Ovary (tissue), 7 donors: ENCODE measurements at regions not wholly inside any gene's neighbourhood (a gene's known extent, or its start where the extent isn't known, plus 50 kb on each side); places are given as distances from the start of the nearest gene placed in this dataset.

Experiments used
- DNase-seq, 5 donors: peaks; one replicate each; pipeline ENCODE4 v3.0.0-alpha.2; 2019 to 2020
- H3K27ac ChIP-seq, 2 donors: fragments of 200-600 bp; one replicate each; pipeline versions ENCODE4 v1.5.1 to v1.8.0; 2019 to 2022
- H3K27me3 ChIP-seq: fragments of 200-600 bp; one replicate; pipeline ENCODE4 v1.8.0; 2022
- H3K36me3 ChIP-seq: fragments of 200-600 bp; sonication (generic); one replicate; pipeline ENCODE4 v1.5.1; 2019
- H3K4me1 ChIP-seq: one replicate; pipeline ENCODE4 v1.8.1; 2013; ENCODE audit warnings: mild to moderate bottlenecking, moderate library complexity; ENCODE audit not compliant: insufficient read depth
- H3K4me3 ChIP-seq: fragments of 200-600 bp; sonication (generic); one replicate; pipeline ENCODE4 v1.5.1; 2017
- H3K9me3 ChIP-seq, 2 donors: fragments of 200-600 bp in 1 of 2; sonication (generic) in 1 of 2; one replicate each; pipeline versions ENCODE4 v1.5.1 to v1.8.1; 2013 to 2019; ENCODE audit warnings: mild to moderate bottlenecking in 1 of 2, moderate library complexity in 1 of 2
- EP300 ChIP-seq: sonication (generic); formaldehyde crosslinking; IDR thresholded peaks from one replicate; pipeline ENCODE4 v1.6.1; 2017; ENCODE audit warnings: antibody characterized with exemption
- POLR2A ChIP-seq: fragments of 450-650 bp; IDR thresholded peaks from one replicate; pipeline ENCODE4 v1.6.1; 2017; ENCODE audit warnings: antibody characterized with exemption, mild to moderate bottlenecking, moderate library complexity
- WGBS, 3 donors: extraction: QIAGEN DNeasy Blood & Tissue Kit in 1 of 3; methylation state at CpG; one replicate each; pipeline versions ENCODE4 v1.1.5 to v1.1.7; 2013 to 2017; 5-methylcytosine and 5-hydroxymethylcytosine counted together
- intact Hi-C, 4 donors: fragments of 100-400 bp; cut with DNase I; formaldehyde crosslinking; loops; one replicate each; pipeline versions ENCODE4 v1.11.0 to v1.15.1; 2022 to 2023
- TF ChIP-seq, protein P1 (sequence below), 3 donors: fragments of 450-650 bp in 2 of 3; fragments of 200-600 bp in 1 of 3; IDR thresholded peaks; one replicate each; pipeline versions ENCODE4 v1.5.1 to v1.8.0; 2016 to 2022; ENCODE audit warnings: antibody characterized with exemption in 3 of 3, mild to moderate bottlenecking in 1 of 3
- donor health status: DM: no; HTN: no; CAD: no; lungs with moderate emphysema.
- donor health status: DM: no; HTN: no; CAD: no.
- donor health status: Bipolar disorder and iron deficiency.
- donor health status: DM: no; HTN: no; CAD: no.
- donor health status: DM: yes; HTN: yes; CAD: no.

DNA sequence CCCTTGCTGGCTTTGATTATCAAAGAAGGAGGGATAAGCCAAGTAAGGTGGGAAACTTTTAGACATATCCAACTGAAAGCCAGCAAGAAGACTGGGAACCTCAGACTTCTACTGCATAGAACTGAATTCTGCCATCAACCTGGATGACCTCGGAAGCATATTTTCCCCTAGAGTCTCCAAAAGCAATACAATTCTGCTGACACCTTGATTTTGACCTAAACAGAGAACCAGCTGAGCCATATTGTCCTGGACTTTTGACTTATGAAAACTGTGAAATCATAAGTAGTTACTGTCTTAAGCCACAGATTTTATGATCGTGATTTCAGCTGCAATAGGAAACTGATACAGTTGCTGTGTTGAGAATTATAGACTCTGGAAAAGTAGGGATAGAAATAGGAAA is 227.6 kb downstream of the PCDH20 start:
- Histone ChIP-seq H3K27me3 (no peaks in the 10 kb centered on the region), H3K4me3 (no peak overlapping the region), H3K4me1 (no peaks in the 10 kb centered on the region), H3K27ac (no peak overlapping the region), H3K9me3 (no peaks in the 10 kb centered on the region), H3K36me3 (no peaks in the 10 kb centered on the region)
- intact Hi-C loops, result no loop called here
- TF ChIP-seq EP300, result no peak
- TF ChIP-seq POLR2A, result no peak
- TF ChIP-seq, protein P1, sequence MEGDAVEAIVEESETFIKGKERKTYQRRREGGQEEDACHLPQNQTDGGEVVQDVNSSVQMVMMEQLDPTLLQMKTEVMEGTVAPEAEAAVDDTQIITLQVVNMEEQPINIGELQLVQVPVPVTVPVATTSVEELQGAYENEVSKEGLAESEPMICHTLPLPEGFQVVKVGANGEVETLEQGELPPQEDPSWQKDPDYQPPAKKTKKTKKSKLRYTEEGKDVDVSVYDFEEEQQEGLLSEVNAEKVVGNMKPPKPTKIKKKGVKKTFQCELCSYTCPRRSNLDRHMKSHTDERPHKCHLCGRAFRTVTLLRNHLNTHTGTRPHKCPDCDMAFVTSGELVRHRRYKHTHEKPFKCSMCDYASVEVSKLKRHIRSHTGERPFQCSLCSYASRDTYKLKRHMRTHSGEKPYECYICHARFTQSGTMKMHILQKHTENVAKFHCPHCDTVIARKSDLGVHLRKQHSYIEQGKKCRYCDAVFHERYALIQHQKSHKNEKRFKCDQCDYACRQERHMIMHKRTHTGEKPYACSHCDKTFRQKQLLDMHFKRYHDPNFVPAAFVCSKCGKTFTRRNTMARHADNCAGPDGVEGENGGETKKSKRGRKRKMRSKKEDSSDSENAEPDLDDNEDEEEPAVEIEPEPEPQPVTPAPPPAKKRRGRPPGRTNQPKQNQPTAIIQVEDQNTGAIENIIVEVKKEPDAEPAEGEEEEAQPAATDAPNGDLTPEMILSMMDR (IDR thresholded peaks at IDR 0.05), result no peak
- 79 to 91% (median 86%) methylated on average over 2 of the region's 2 CpGs for WGBS, 3 donors
- DNase-seq, result no peak

DNA sequence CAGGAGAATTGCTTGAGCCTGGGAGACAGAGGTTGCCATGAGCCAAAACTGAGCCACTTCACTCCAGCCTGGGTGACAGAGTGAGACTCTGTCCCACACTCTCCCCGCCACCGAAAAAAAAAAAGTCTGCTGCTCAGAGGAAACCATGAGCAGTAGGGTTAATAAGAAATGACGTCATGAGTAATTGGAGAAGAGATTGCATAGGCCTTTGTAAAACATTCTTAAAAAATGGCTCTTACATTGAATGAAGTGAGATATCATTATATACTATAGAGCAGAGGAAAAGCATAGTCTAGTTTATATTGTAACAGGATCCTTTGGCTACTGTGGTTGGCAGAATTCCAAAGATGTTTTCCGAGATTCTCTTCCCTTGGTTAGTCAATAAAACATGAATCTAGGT is 228.2 kb downstream of the PCDH20 start:
- no peak for DNase-seq
- Histone ChIP-seq H3K36me3 (no peaks in the 10 kb centered on the region), H3K27ac (no peak overlapping the region), H3K27me3 (no peaks in the 10 kb centered on the region), H3K4me1 (no peaks in the 10 kb centered on the region), H3K9me3 (no peaks in the 10 kb centered on the region), H3K4me3 (no peak overlapping the region)
- intact Hi-C loops, result no loop called here
- TF ChIP-seq, protein P1 (IDR thresholded peaks at IDR 0.05), result no peak
- no peak for TF ChIP-seq EP300
- TF ChIP-seq POLR2A, result no peak
- whole genome bisulfite sequencing, 3 donors, result 72 to 75% (median 74%) methylated on average over 4 of the region's 4 CpGs

DNA sequence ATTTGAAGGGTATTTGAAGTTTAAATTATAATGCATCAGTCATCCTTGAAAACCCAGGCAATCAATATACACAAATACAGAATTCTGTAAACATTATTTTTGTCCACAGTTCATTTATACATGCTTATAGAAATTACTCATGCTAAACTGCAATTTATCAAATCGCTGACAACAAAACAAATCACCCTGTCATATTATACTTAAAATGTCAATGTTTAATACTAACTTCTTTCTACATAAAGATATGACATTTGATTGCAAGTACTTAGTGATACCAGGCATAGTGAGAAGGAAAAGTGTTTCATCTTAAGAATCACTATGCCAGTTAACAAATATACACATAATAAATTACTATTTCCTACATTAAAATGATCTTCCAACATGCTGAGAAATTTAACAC is 232.0 kb downstream of the PCDH20 start:
- no peak for DNase-seq
- Histone ChIP-seq H3K9me3 (no peaks in the 10 kb centered on the region), H3K27ac (no peak overlapping the region), H3K27me3 (no peaks in the 10 kb centered on the region), H3K4me3 (no peak overlapping the region), H3K4me1 (no peaks in the 10 kb centered on the region), H3K36me3 (no peaks in the 10 kb centered on the region)
- TF ChIP-seq EP300 (no peak), POLR2A (no peak)
- TF ChIP-seq, protein P1 (IDR thresholded peaks at IDR 0.05), result no peak
- 40 to 57% (median 47%) methylated on average over 1 of the region's 1 CpG for WGBS, 3 donors
- intact Hi-C loops, result no loop called here

DNA sequence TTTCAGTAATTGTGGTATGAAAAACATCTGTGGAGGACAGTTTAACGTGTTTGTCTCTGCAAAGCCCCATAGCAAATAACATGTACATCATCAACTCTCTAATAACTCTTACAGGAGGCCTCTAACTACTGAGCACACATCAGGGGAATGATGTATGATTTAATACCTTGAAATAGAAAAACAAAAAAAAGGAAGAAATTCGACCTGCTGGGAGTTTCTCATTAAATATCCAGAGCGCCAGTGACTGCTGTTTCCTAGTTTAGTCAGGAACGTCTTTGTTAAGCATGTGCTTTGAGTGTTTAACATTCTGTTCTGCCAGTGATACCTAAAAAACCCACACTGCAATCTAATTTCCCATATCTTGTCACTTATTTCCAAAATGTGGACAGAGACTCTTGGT is 235.4 kb downstream of the PCDH20 start:
- no peaks in the 10 kb centered on the region for H3K36me3 ChIP-seq
- H3K4me3 ChIP-seq, result no peak overlapping the region
- intact Hi-C loops, result no loop called here
- no peaks in the 10 kb centered on the region for H3K4me1 ChIP-seq
- WGBS, 3 donors, result 16 to 18% (median 17%) methylated on average over 4 of the region's 4 CpGs
- H3K27ac ChIP-seq, result no peak overlapping the region
- DNase-seq, result no peak
- TF ChIP-seq, protein P1 (IDR thresholded peaks at IDR 0.05), result no peak
- TF ChIP-seq EP300 (no peak), POLR2A (no peak)
- no peaks in the 10 kb centered on the region for H3K27me3 ChIP-seq
- H3K9me3 ChIP-seq, result no peaks in the 10 kb centered on the region

DNA sequence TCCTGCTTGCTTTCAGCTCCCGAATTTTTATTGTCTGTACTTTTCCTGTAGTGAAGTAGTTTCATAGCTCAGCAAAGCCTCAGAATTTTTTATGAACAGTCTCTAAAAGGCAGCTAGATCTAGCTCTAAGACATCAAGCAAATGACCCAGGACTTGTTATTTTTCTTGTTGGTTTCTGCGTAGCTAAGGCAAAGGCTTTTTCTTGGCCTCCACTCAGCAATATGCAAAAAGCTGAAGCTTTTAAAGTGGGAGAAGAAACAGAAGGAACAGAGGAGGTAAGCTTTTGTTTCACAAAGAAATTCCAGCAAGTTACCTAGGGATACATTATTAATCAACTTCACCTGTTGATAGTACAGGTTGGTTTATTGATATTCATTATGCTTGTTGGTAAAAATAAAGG is 235.9 kb downstream of the PCDH20 start:
- TF ChIP-seq POLR2A (no peak), EP300 (no peak)
- TF ChIP-seq, protein P1 (IDR thresholded peaks at IDR 0.05), result no peak
- WGBS, 3 donors, result 23 to 29% (median 27%) methylated on average over 2 of the region's 2 CpGs
- no peaks in the 10 kb centered on the region for H3K9me3 ChIP-seq
- no peak overlapping the region for H3K27ac ChIP-seq
- H3K27me3 ChIP-seq, result no peaks in the 10 kb centered on the region
- DNase-seq, result no peak
- no peaks in the 10 kb centered on the region for H3K36me3 ChIP-seq
- H3K4me1 ChIP-seq, result no peaks in the 10 kb centered on the region
- intact Hi-C loops, result loop anchor here in 1 of 4 donors (2.0 kb wide), 1 partner anchor 19 kb away; no protein-coding TSS in a partner anchor
- H3K4me3 ChIP-seq, result no peak overlapping the region
